ENCODE measurements at regions not wholly inside any gene's neighbourhood (a gene's known extent, or its start where the extent isn't known, plus 50 kb on each side); places are given as distances from the start of the nearest gene placed in this dataset.
A peak's percentile ranks its signal among the peaks of the same experiment; 100 is the strongest.

DNA sequence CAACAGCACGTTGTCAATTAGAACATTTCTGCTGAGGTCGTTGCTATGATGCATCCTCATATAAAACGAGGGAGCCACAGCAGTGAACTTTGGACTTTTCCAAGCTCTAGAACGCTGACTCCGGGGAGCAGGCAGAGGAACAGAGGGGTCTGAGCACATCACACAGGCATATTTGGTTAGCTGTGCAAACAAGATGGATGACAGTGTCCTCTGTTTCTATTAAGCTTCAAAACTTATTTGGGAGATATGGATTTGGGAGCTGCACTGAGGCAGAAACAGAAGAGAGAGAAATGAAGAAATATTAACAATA lies 278.0 kb upstream of the TBL1XR1 start:
- Histone ChIP-seq H3K4me1 (ENCODE audit: control insufficient read depth, insufficient read depth, low read length) (peaks cover 8% of the 10 kb centered on the region), H3K4me3 (ENCODE audit: low read length in 2 of 2) (no peak overlapping the region), H3K36me3 (ENCODE audit: control insufficient read depth in 2 of 2, insufficient read depth in 2 of 2, low read length in 2 of 2) (no peaks in the 10 kb centered on the region), H3K9ac (ENCODE audit: low read length in 2 of 2) (no peak overlapping the region), H3K27ac (ENCODE audit: low read length) (no peak overlapping the region), H3K27me3 (ENCODE audit: control insufficient read depth in 1 of 2, insufficient read depth in 2 of 2, low read length in 2 of 2) (no peaks in the 10 kb centered on the region), H3K9me3 (ENCODE audit: control insufficient read depth in 2 of 2, low read length in 2 of 2) (no peaks in the 10 kb centered on the region)

DNA sequence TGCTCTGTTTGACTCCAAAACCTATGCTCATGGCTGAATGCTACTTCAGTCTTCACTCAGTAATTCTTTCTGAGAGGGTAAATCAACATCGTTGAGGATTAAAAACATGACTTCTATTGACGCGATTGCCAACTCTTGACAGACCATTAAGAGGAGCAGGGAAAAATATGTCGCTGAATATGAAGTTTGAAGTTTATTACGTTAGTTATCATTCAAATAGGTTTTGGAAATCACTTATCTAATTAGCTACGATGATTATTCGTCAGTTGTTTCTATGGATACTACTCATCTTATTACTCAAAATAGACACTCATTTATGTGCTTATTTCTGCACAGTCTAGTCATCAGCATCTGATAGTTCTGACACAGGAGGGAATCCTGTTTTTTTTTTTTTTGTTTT lies 279.2 kb upstream of the TBL1XR1 start:
- Histone ChIP-seq H3K9ac (ENCODE audit: low read length in 2 of 2) (no peak overlapping the region), H3K4me3 (ENCODE audit: low read length in 2 of 2) (no peak overlapping the region), H3K9me3 (ENCODE audit: control insufficient read depth in 2 of 2, low read length in 2 of 2) (no peaks in the 10 kb centered on the region), H3K4me1 (ENCODE audit: control insufficient read depth, insufficient read depth, low read length) (peaks cover 5% of the 10 kb centered on the region), H3K36me3 (ENCODE audit: control insufficient read depth in 2 of 2, insufficient read depth in 2 of 2, low read length in 2 of 2) (no peaks in the 10 kb centered on the region), H3K27ac (ENCODE audit: low read length) (no peak overlapping the region), H3K27me3 (ENCODE audit: control insufficient read depth in 1 of 2, insufficient read depth in 2 of 2, low read length in 2 of 2) (no peaks in the 10 kb centered on the region)

DNA sequence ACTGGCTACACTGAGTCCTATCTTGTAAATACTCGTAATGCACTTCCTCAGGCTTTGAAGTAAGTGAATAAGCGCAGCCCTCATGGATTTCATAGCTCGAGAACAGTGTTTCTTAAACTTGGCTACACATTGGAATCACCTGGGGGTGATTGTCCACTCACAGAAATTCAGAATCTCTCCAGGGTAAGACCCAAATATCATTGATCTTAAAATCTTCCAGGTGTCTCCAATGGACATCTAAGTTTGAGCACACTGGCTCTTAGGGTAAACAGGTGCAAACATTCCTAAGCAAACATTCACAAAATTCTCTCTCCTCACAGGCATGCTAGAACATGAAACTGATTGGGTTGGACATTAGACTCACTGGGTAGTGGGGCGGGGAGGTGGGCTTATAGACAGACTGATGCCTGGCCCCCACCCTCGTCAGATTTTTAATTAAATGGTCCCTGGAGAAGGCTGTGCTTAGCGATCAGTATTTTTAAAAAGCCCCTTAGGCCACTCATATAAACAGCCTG lies 279.7 kb upstream of the TBL1XR1 start:
- Histone ChIP-seq H3K27ac (ENCODE audit: low read length) (no peak overlapping the region), H3K4me1 (ENCODE audit: control insufficient read depth, insufficient read depth, low read length) (peaks cover 4% of the 10 kb centered on the region), H3K36me3 (ENCODE audit: control insufficient read depth in 2 of 2, insufficient read depth in 2 of 2, low read length in 2 of 2) (no peaks in the 10 kb centered on the region), H3K27me3 (ENCODE audit: control insufficient read depth in 1 of 2, insufficient read depth in 2 of 2, low read length in 2 of 2) (no peaks in the 10 kb centered on the region), H3K9ac (ENCODE audit: low read length in 2 of 2) (no peak overlapping the region), H3K9me3 (ENCODE audit: control insufficient read depth in 2 of 2, low read length in 2 of 2) (no peaks in the 10 kb centered on the region), H3K4me3 (ENCODE audit: low read length in 2 of 2) (no peak overlapping the region)

DNA sequence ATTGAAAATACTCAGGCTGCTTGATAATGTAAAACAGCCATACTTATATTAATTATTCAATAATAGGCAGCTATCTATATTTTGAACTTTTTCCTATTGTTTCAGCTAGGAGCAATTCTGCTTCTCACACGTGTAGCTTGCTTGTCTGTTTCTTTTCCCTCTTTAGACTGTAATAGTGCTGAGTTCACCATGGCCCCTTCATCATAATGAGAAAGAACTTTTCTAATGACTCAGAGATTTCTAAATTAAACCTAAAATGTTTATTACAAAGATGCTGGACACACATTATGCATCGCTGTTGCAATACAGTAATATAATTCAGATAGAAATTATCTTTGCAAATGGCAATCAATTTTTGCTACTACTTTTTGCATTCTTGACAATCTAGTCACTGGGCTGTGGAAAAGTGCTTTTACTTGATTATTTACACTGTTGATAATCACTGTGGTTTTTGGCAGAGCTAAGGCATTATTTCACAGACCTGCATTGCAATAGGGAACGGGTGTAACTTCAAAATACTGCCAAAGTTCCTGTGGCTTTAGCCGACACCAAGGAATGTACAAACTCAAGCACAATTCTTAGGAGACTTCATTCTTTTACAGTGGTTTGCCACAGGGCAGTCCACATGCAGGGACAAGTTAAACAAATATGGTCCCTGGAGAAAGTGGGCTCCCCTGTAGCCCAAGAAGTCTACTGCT lies 281.0 kb upstream of the TBL1XR1 start:
- Histone ChIP-seq H3K9ac (ENCODE audit: low read length in 2 of 2) (no peak overlapping the region), H3K4me3 (ENCODE audit: low read length in 2 of 2) (peak overlapping the region in 1 of 2 donors; percentile 35), H3K27me3 (ENCODE audit: control insufficient read depth in 1 of 2, insufficient read depth in 2 of 2, low read length in 2 of 2) (no peaks in the 10 kb centered on the region), H3K9me3 (ENCODE audit: control insufficient read depth in 2 of 2, low read length in 2 of 2) (no peaks in the 10 kb centered on the region), H3K27ac (ENCODE audit: low read length) (peak overlapping the region; percentile 42), H3K4me1 (ENCODE audit: control insufficient read depth, insufficient read depth, low read length) (peaks cover 4% of the 10 kb centered on the region), H3K36me3 (ENCODE audit: control insufficient read depth in 2 of 2, insufficient read depth in 2 of 2, low read length in 2 of 2) (no peaks in the 10 kb centered on the region)

DNA sequence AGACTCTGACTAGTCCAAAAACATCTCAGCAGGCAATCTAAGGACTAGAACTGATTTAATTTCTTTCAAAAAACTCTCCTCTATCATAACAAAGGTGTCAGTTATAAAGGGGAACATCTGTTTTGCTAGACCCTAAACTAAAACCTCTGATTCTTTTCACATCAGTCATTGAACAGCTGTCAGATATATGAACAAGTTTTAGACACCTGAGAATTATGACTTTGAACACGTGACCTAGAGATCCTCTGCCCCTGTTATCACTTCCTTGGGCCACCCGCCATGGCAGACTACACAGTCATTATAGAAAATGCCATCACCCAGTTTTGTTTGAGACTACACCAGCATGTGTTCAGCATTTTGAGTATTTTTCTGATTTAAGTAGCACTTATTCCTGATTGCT lies 282.3 kb upstream of the TBL1XR1 start:
- Histone ChIP-seq H3K9me3 (ENCODE audit: control insufficient read depth in 2 of 2, low read length in 2 of 2) (no peaks in the 10 kb centered on the region), H3K4me1 (ENCODE audit: control insufficient read depth, insufficient read depth, low read length) (peaks cover 4% of the 10 kb centered on the region), H3K4me3 (ENCODE audit: low read length in 2 of 2) (no peak overlapping the region), H3K9ac (ENCODE audit: low read length in 2 of 2) (no peak overlapping the region), H3K36me3 (ENCODE audit: control insufficient read depth in 2 of 2, insufficient read depth in 2 of 2, low read length in 2 of 2) (no peaks in the 10 kb centered on the region), H3K27ac (ENCODE audit: low read length) (no peak overlapping the region), H3K27me3 (ENCODE audit: control insufficient read depth in 1 of 2, insufficient read depth in 2 of 2, low read length in 2 of 2) (no peaks in the 10 kb centered on the region)

DNA sequence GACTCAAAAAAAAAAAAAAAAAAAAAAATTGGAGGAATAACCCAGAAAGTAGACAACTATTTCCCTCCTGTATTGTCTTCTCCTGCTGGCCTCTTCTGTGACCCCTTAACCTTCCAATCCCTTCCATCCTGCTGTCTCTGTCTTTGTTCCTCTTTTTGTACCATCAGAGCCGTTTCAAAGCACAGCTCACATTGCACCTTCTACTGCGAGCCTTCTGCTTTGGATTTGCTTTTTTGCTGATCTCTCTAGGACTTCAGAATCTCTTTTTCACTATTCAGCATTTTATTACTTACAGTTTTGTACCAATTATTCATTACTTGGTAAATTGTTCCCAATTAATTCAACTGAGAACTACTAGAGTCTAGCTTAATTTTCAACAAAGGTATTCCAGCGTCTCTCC lies 284.0 kb upstream of the TBL1XR1 start:
- Histone ChIP-seq H3K4me3 (ENCODE audit: low read length in 2 of 2) (no peak overlapping the region), H3K9ac (ENCODE audit: low read length in 2 of 2) (no peak overlapping the region), H3K4me1 (ENCODE audit: control insufficient read depth, insufficient read depth, low read length) (peaks cover 4% of the 10 kb centered on the region), H3K27ac (ENCODE audit: low read length) (no peak overlapping the region), H3K9me3 (ENCODE audit: control insufficient read depth in 2 of 2, low read length in 2 of 2) (peaks cover 0 to 4% of the 10 kb centered on the region in 2 donors), H3K36me3 (ENCODE audit: control insufficient read depth in 2 of 2, insufficient read depth in 2 of 2, low read length in 2 of 2) (no peaks in the 10 kb centered on the region), H3K27me3 (ENCODE audit: control insufficient read depth in 1 of 2, insufficient read depth in 2 of 2, low read length in 2 of 2) (no peaks in the 10 kb centered on the region)

DNA sequence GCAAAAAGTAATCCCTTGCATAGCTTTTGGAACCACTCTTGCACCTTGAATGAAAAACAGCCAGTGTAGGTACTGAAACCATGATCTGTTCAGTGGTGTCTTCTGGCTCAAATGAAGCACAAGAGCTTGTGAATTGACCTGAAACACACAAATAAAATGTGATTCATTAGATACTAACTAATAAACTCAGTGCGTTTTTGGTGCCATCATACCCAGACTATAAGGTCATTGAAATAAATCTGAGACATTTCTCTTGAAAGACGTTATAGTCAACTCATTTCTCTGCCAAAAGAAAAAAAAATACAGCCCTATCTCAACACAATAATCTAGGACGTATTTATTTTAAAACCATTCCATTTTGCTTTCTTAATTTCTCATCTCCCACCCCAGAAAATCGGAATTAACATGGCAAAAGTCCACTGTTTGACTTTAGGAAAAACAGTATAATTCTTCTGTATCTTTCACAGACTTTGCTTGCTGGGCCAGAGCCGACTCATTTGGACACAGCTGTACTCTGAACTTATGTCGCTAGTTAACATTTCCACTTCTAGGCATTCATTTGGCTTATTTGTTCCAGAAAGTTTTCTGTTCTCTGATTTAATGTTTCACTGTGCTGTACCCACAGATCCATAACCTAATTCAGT lies 284.9 kb upstream of the TBL1XR1 start:
- Histone ChIP-seq H3K9ac (ENCODE audit: low read length in 2 of 2) (peak overlapping the region in 1 of 2 donors; percentile 47), H3K27ac (ENCODE audit: low read length) (no peak overlapping the region), H3K4me3 (ENCODE audit: low read length in 2 of 2) (peak overlapping the region in 1 of 2 donors; percentile 38), H3K9me3 (ENCODE audit: control insufficient read depth in 2 of 2, low read length in 2 of 2) (peaks cover 0 to 4% of the 10 kb centered on the region in 2 donors), H3K27me3 (ENCODE audit: control insufficient read depth in 1 of 2, insufficient read depth in 2 of 2, low read length in 2 of 2) (no peaks in the 10 kb centered on the region), H3K36me3 (ENCODE audit: control insufficient read depth in 2 of 2, insufficient read depth in 2 of 2, low read length in 2 of 2) (no peaks in the 10 kb centered on the region), H3K4me1 (ENCODE audit: control insufficient read depth, insufficient read depth, low read length) (peaks cover 4% of the 10 kb centered on the region)

DNA sequence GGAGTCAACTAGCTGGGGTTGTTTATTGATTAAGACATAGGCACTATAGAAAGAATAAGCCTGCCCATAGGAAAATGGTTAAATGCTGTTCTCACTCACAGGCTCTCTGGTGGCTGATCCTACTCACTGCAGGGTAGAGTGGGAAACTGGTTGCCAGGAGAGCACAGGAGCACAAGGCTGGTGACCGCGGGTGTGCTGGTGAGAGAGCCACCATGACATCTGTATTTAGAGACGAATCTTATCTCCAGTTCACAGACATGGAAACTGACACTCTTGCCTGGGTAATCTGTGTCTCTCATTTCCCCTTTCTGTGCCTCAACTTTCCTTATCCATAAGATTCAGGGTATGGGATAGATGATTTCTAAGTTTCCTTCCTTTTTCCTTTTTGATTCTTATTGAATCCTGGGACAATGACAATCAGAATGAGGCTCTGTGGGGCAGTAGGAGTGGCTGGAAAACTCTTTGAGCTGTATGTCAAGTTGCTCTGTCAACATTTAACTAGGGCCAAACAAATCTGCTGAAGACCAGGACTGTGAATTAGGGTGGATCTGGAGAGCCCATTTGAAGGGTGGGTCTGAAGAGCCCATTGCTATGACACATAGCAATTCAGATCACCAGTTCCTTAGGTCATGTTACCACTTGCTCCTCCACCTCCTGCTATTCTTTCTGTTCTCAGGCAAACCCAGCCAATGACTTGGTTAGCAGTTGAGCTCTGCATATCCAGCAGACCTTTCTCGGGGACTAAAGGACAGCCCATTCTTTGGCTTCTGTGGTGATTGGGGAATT lies 286.1 kb upstream of the TBL1XR1 start:
- Histone ChIP-seq H3K36me3 (ENCODE audit: control insufficient read depth in 2 of 2, insufficient read depth in 2 of 2, low read length in 2 of 2) (no peaks in the 10 kb centered on the region), H3K27ac (ENCODE audit: low read length) (no peak overlapping the region), H3K9me3 (ENCODE audit: control insufficient read depth in 2 of 2, low read length in 2 of 2) (peaks cover 0 to 4% of the 10 kb centered on the region in 2 donors), H3K9ac (ENCODE audit: low read length in 2 of 2) (no peak overlapping the region), H3K27me3 (ENCODE audit: control insufficient read depth in 1 of 2, insufficient read depth in 2 of 2, low read length in 2 of 2) (no peaks in the 10 kb centered on the region), H3K4me1 (ENCODE audit: control insufficient read depth, insufficient read depth, low read length) (peaks cover 4% of the 10 kb centered on the region), H3K4me3 (ENCODE audit: low read length in 2 of 2) (no peak overlapping the region)

DNA sequence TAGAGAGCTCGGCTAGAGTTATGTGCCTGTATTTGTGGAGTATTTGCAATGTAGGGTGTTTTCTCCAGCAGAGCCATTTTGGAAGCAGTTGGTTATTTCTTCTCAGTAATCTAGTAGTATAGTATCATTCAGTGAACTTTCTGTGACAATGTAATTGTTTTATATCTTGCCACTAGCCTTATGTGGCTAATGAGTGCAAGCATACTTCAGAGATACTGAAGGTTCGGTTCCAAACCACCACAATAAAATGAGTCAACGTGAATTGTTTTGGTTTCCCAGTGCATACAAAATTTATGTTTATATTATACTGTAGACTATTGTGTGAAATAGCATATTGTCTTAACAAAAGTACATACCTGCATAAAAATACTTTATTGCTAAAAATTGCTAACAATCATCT lies 286.9 kb upstream of the TBL1XR1 start:
- Histone ChIP-seq H3K9me3 (ENCODE audit: control insufficient read depth in 2 of 2, low read length in 2 of 2) (peaks cover 0 to 4% of the 10 kb centered on the region in 2 donors), H3K27me3 (ENCODE audit: control insufficient read depth in 1 of 2, insufficient read depth in 2 of 2, low read length in 2 of 2) (no peaks in the 10 kb centered on the region)

DNA sequence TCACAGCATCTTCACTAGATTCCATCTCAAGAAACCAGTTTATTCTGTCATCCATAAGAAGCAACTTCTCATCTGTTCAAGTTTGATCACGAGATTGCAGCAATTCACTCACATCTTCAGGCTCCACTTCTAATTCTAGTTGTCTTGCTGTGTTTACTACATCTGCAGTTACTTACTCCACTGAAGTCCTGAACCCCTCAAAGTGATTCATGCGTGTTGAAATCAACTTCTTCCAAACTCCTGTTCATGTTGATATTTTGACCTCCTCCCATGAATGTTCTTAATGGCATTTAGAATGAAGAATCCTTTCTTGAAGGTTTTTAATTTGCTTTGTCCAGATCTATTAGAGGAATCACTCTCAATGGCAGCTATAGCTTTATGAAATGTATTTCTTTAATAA lies 287.6 kb upstream of the TBL1XR1 start:
- Histone ChIP-seq H3K4me1 (ENCODE audit: control insufficient read depth, insufficient read depth, low read length) (no peaks in the 10 kb centered on the region), H3K9me3 (ENCODE audit: control insufficient read depth in 2 of 2, low read length in 2 of 2) (peaks cover 0 to 4% of the 10 kb centered on the region in 2 donors), H3K27me3 (ENCODE audit: control insufficient read depth in 1 of 2, insufficient read depth in 2 of 2, low read length in 2 of 2) (no peaks in the 10 kb centered on the region), H3K9ac (ENCODE audit: low read length in 2 of 2) (no peak overlapping the region), H3K27ac (ENCODE audit: low read length) (no peak overlapping the region), H3K4me3 (ENCODE audit: low read length in 2 of 2) (no peak overlapping the region), H3K36me3 (ENCODE audit: control insufficient read depth in 2 of 2, insufficient read depth in 2 of 2, low read length in 2 of 2) (no peaks in the 10 kb centered on the region)

More for the DNA sequence above, 286.9 kb upstream of the TBL1XR1 start:
- H3K36me3 ChIP-seq (ENCODE audit: control insufficient read depth in 2 of 2, insufficient read depth in 2 of 2, low read length in 2 of 2): no peaks in the 10 kb centered on the region
- no peak overlapping the region for H3K4me3 ChIP-seq (ENCODE audit: low read length in 2 of 2)
- H3K4me1 ChIP-seq (ENCODE audit: control insufficient read depth, insufficient read depth, low read length): no peaks in the 10 kb centered on the region
- no peak overlapping the region for H3K27ac ChIP-seq (ENCODE audit: low read length)
- H3K9ac ChIP-seq (ENCODE audit: low read length in 2 of 2): no peak overlapping the region

Data from stomach smooth muscle (tissue), 2 donors.